T-cell (primary cell): ENCODE measurements at regions not wholly inside any gene's neighbourhood (a gene's known extent, or its start where the extent isn't known, plus 50 kb on each side); places are given as distances from the start of the nearest gene placed in this dataset.

Source experiments
- ATAC-seq, 4 experiments: fragments of 200-7000 bp in 3 of 4; fragments of 150-1000 bp in 1 of 4; cut with Tn5 transposase; replicated peaks in 1 of 4; 1 replicate in 3 of 4; 2 replicates in 1 of 4; pipeline ENCODE4 v1.10.0; 2021; ENCODE audit warnings: moderate library complexity in 3 of 4, mild to moderate bottlenecking in 2 of 4, moderate number of reproducible peaks in 1 of 4
- CTCF ChIA-PET, 2 donors: fragments of 300-600 bp; sonication (Branson Sonifier 250); formaldehyde crosslinking; loops; one replicate each; lab custom pipeline; 2022; ENCODE audit warnings: antibody characterized with exemption in 2 of 2; lab: Charles Lee
- POLR2A ChIA-PET, 2 donors: fragments of 300-600 bp; sonication (Branson Sonifier 250); formaldehyde crosslinking; loops; one replicate each; lab custom pipeline; 2022; ENCODE audit warnings: antibody characterized with exemption in 2 of 2; lab: Charles Lee
- DNase-seq, 35 experiments: peaks; one replicate each; pipeline versions ENCODE4 v3.0.0 to v3.0.0-alpha.2; 2013 to 2023
- H3K27ac ChIP-seq: one replicate; pipeline ENCODE4 v1.5.1; 2013; ENCODE audit warnings: low read length
- H3K27me3 ChIP-seq, 2 experiments: replicated peaks in 1 of 2; 1 replicate in 1 of 2; 2 replicates in 1 of 2; pipeline versions ENCODE4 v1.6.1 to v1.7.0; 2013; ENCODE audit warnings: low read length in 1 of 2, mixed read lengths in 1 of 2; ENCODE audit not compliant: control insufficient read depth in 2 of 2, insufficient read depth in 2 of 2; ENCODE audit errors: extremely low read depth in 1 of 2
- H3K36me3 ChIP-seq, 2 donors: 1 replicate in 1 of 2; 2 replicates in 1 of 2; pipeline versions ENCODE4 v1.6.1 to v1.7.0; 2013; ENCODE audit warnings: low read length in 1 of 2; ENCODE audit not compliant: control insufficient read depth in 2 of 2, insufficient read depth in 1 of 2; ENCODE audit errors: extremely low read depth in 1 of 2
- H3K4me1 ChIP-seq, 2 experiments: 1 replicate in 1 of 2; 2 replicates in 1 of 2; pipeline versions ENCODE4 v1.6.1 to v1.7.0; 2013; ENCODE audit warnings: low read length in 2 of 2, mixed read lengths in 1 of 2; ENCODE audit not compliant: insufficient read depth in 2 of 2, control insufficient read depth in 1 of 2; ENCODE audit errors: extremely low read depth in 1 of 2
- H3K4me3 ChIP-seq, 2 donors: 1 replicate in 1 of 2; 2 replicates in 1 of 2; pipeline versions ENCODE4 v1.5.1 to v1.7.0; 2013; ENCODE audit warnings: mild to moderate bottlenecking in 2 of 2, low read length in 1 of 2, moderate library complexity in 1 of 2; ENCODE audit not compliant: control insufficient read depth in 1 of 2; ENCODE audit errors: extremely low read depth in 1 of 2
- H3K9me3 ChIP-seq: 2 replicates; pipeline ENCODE4 v1.7.0; 2013
- H3K27ac Mint-ChIP-seq, 2 donors: one replicate each; pipeline ENCODE4 v1.8.0; 2020 to 2021; ENCODE audit warnings: mild to moderate bottlenecking in 2 of 2, mixed read lengths in 2 of 2
- H3K27me3 Mint-ChIP-seq, 2 donors: one replicate each; pipeline ENCODE4 v1.8.0; 2021 to 2022; ENCODE audit warnings: mixed read lengths in 2 of 2
- H3K36me3 Mint-ChIP-seq: one replicate; pipeline ENCODE4 v1.8.0; 2021; ENCODE audit warnings: mixed read lengths
- H3K4me1 Mint-ChIP-seq, 3 donors: one replicate each; pipeline ENCODE4 v1.8.0; 2020 to 2022; ENCODE audit warnings: mixed read lengths in 3 of 3, mild to moderate bottlenecking in 1 of 3
- H3K4me3 Mint-ChIP-seq, 3 donors: one replicate each; pipeline ENCODE4 v1.8.0; 2020 to 2022; ENCODE audit warnings: mild to moderate bottlenecking in 3 of 3, mixed read lengths in 3 of 3, moderate library complexity in 3 of 3
- H3K9me3 Mint-ChIP-seq, 3 donors: one replicate each; pipeline ENCODE4 v1.8.0; 2020 to 2022; ENCODE audit warnings: mixed read lengths in 3 of 3
- WGBS: methylation state at CpG from one replicate; pipeline ENCODE4 v1.1.5; 2013; ENCODE audit warnings: missing lambda C conversion rate; ENCODE audit not compliant: insufficient coverage; 5-methylcytosine and 5-hydroxymethylcytosine counted together

- H3K4me3 Mint-ChIP-seq: no peak overlapping the region
- DNase-seq: no peak
- peaks cover 0 to 2% of the 10 kb centered on the region in 2 experiments for H3K27me3 ChIP-seq
- ChIA-PET CTCF (no interaction called here), POLR2A (no interaction called here)
- H3K36me3 Mint-ChIP-seq: no peaks in the 10 kb centered on the region
- no CpG with 5 or more reads among the region's 2 CpGs for WGBS
- H3K27me3 Mint-ChIP-seq: peaks cover 0 to 5% of the 10 kb centered on the region in 2 donors
- peaks cover 0 to 5% (median 0%) of the 10 kb centered on the region in 3 donors for H3K9me3 Mint-ChIP-seq
- no peaks in the 10 kb centered on the region for H3K9me3 ChIP-seq
- no peaks in the 10 kb centered on the region for H3K36me3 ChIP-seq
- no peak for ATAC-seq
- H3K27ac ChIP-seq: no peak overlapping the region
- H3K4me1 ChIP-seq: no peaks in the 10 kb centered on the region
- no peaks in the 10 kb centered on the region for H3K4me1 Mint-ChIP-seq
- no peak overlapping the region for H3K4me3 ChIP-seq
- H3K27ac Mint-ChIP-seq: no peak overlapping the region
Observed at GRCh38 chr12:102760322-102760721, 156.7 kb downstream of the PAH start.

GRCh38 chr12:102759466-102759865 lies 157.6 kb downstream of the PAH start:
- Mint-ChIP-seq H3K27me3 (peaks cover 0 to 5% of the 10 kb centered on the region in 2 donors), H3K36me3 (no peaks in the 10 kb centered on the region), H3K4me1 (no peaks in the 10 kb centered on the region), H3K27ac (no peak overlapping the region), H3K9me3 (peaks cover 0 to 5% (median 0%) of the 10 kb centered on the region in 3 donors), H3K4me3 (no peak overlapping the region)
- ChIA-PET CTCF (interaction anchor here in 1 of 2 donors (0.6 kb wide), 1 partner anchor 39 kb away, joined by 3 read pairs; no protein-coding TSS in a partner anchor), POLR2A (no interaction called here)
- ATAC-seq (no peak), DNase-seq (no peak)
- Histone ChIP-seq H3K9me3 (no peaks in the 10 kb centered on the region), H3K27ac (no peak overlapping the region), H3K36me3 (no peaks in the 10 kb centered on the region), H3K27me3 (peaks cover 0 to 2% of the 10 kb centered on the region in 2 experiments), H3K4me1 (no peaks in the 10 kb centered on the region), H3K4me3 (no peak overlapping the region)
- WGBS: 83% methylated on average over 2 of the region's 2 CpGs

- H3K4me1 Mint-ChIP-seq: no peaks in the 10 kb centered on the region
- Histone ChIP-seq H3K4me3 (no peak overlapping the region), H3K36me3 (no peaks in the 10 kb centered on the region), H3K27me3 (peaks cover 0 to 2% of the 10 kb centered on the region in 2 experiments), H3K27ac (no peak overlapping the region), H3K4me1 (no peaks in the 10 kb centered on the region), H3K9me3 (no peaks in the 10 kb centered on the region)
- H3K36me3 Mint-ChIP-seq: no peaks in the 10 kb centered on the region
- WGBS: 80% methylated on average over 1 of the region's 1 CpG
- H3K4me3 Mint-ChIP-seq: no peak overlapping the region
- H3K27ac Mint-ChIP-seq: no peak overlapping the region
- CTCF ChIA-PET: no interaction called here
- ATAC-seq: no peak
- DNase-seq: no peak
- POLR2A ChIA-PET: no interaction called here
- H3K27me3 Mint-ChIP-seq: peaks cover 0 to 5% of the 10 kb centered on the region in 2 donors
- peaks cover 0 to 5% (median 0%) of the 10 kb centered on the region in 3 donors for H3K9me3 Mint-ChIP-seq
Observed at GRCh38 chr12:102757882-102758226, 159.2 kb downstream of the PAH start.

GRCh38 chr12:102757154-102757881 lies 159.7 kb downstream of the PAH start:
- Histone ChIP-seq H3K4me3 (no peak overlapping the region), H3K9me3 (no peaks in the 10 kb centered on the region), H3K27ac (no peak overlapping the region), H3K4me1 (no peaks in the 10 kb centered on the region), H3K36me3 (no peaks in the 10 kb centered on the region), H3K27me3 (peaks cover 0 to 2% of the 10 kb centered on the region in 2 experiments)
- Mint-ChIP-seq H3K27ac (no peak overlapping the region), H3K4me3 (no peak overlapping the region), H3K4me1 (no peaks in the 10 kb centered on the region), H3K9me3 (peaks cover 0 to 5% (median 0%) of the 10 kb centered on the region in 3 donors), H3K27me3 (peaks cover 0 to 6% of the 10 kb centered on the region in 2 donors), H3K36me3 (no peaks in the 10 kb centered on the region)
- POLR2A ChIA-PET: no interaction called here
- 94% methylated on average over 2 of the region's 8 CpGs for WGBS
- DNase-seq (no peak), ATAC-seq (no peak)
- CTCF ChIA-PET: no interaction called here

- H3K9me3 Mint-ChIP-seq: peaks cover 0 to 5% (median 0%) of the 10 kb centered on the region in 3 donors
- no peak overlapping the region for H3K4me3 Mint-ChIP-seq
- Histone ChIP-seq H3K36me3 (no peaks in the 10 kb centered on the region), H3K4me1 (no peaks in the 10 kb centered on the region), H3K27ac (no peak overlapping the region), H3K27me3 (peaks cover 0 to 2% of the 10 kb centered on the region in 2 experiments), H3K9me3 (no peaks in the 10 kb centered on the region), H3K4me3 (no peak overlapping the region)
- no peak overlapping the region for H3K27ac Mint-ChIP-seq
- H3K36me3 Mint-ChIP-seq: no peaks in the 10 kb centered on the region
- ChIA-PET CTCF (no interaction called here), POLR2A (no interaction called here)
- peaks cover 0 to 12% of the 10 kb centered on the region in 2 donors for H3K27me3 Mint-ChIP-seq
- ATAC-seq (no peak), DNase-seq (no peak)
- 73% methylated on average over 3 of the region's 3 CpGs for WGBS
- no peaks in the 10 kb centered on the region for H3K4me1 Mint-ChIP-seq
Observed at GRCh38 chr12:102756530-102756929, 160.5 kb downstream of the PAH start.

- Histone ChIP-seq H3K9me3 (no peaks in the 10 kb centered on the region), H3K36me3 (no peaks in the 10 kb centered on the region), H3K4me3 (no peak overlapping the region), H3K27me3 (peaks cover 0 to 2% of the 10 kb centered on the region in 2 experiments), H3K27ac (no peak overlapping the region), H3K4me1 (no peaks in the 10 kb centered on the region)
- Mint-ChIP-seq H3K4me1 (no peaks in the 10 kb centered on the region), H3K27ac (no peak overlapping the region), H3K4me3 (no peak overlapping the region), H3K9me3 (peaks cover 0 to 5% (median 0%) of the 10 kb centered on the region in 3 donors), H3K27me3 (peaks cover 0 to 12% of the 10 kb centered on the region in 2 donors), H3K36me3 (no peaks in the 10 kb centered on the region)
- DNase-seq (no peak), ATAC-seq (no peak)
- ChIA-PET CTCF (no interaction called here), POLR2A (no interaction called here)
- WGBS: 97% methylated on average over 3 of the region's 3 CpGs
Observed at GRCh38 chr12:102755266-102755665, 161.8 kb downstream of the PAH start.
